Thymus (tissue), 11 donors: ENCODE measurements at regions not wholly inside any gene's neighbourhood (a gene's known extent, or its start where the extent isn't known, plus 50 kb on each side); places are given as distances from the start of the nearest gene placed in this dataset.
"Not testable (repeated sequence)": the region's sequence is repeated elsewhere in the genome, so short reads cannot be mapped to it uniquely, and the experiment has no call there.

Experiments
- DNase-seq, 9 donors: peaks; one replicate each; pipeline ENCODE4 v3.0.0-alpha.2; 2013; ENCODE audit warnings: low spot score in 9 of 9, low read depth in 6 of 9, missing footprints in 1 of 9
- H3K27ac ChIP-seq, 2 donors: one replicate each; pipeline ENCODE4 v1.5.1; 2013; ENCODE audit warnings: control low read depth in 1 of 2, low read depth in 1 of 2, low read length in 1 of 2, mild to moderate bottlenecking in 1 of 2, moderate library complexity in 1 of 2
- H3K27me3 ChIP-seq, 2 donors: one replicate each; pipeline ENCODE4 v1.5.1; 2013; ENCODE audit warnings: low read length in 1 of 2; ENCODE audit not compliant: control insufficient read depth in 2 of 2, insufficient read depth in 1 of 2
- H3K36me3 ChIP-seq, 2 donors: one replicate each; pipeline ENCODE4 v1.5.1; 2013; ENCODE audit warnings: low read length in 1 of 2, mild to moderate bottlenecking in 1 of 2, moderate library complexity in 1 of 2; ENCODE audit not compliant: control insufficient read depth in 2 of 2, insufficient read depth in 2 of 2
- H3K4me1 ChIP-seq, 2 donors: one replicate each; pipeline ENCODE4 v1.5.1; 2013; ENCODE audit warnings: low read length in 2 of 2; ENCODE audit not compliant: control insufficient read depth in 2 of 2, insufficient read depth in 2 of 2
- H3K4me3 ChIP-seq, 2 donors: one replicate each; pipeline ENCODE4 v1.5.1; 2013; ENCODE audit warnings: low read length in 2 of 2, control low read depth in 1 of 2, mild to moderate bottlenecking in 1 of 2
- H3K9me3 ChIP-seq, 2 donors: one replicate each; pipeline ENCODE4 v1.5.1; 2013; ENCODE audit warnings: low read length in 1 of 2, mild to moderate bottlenecking in 1 of 2; ENCODE audit not compliant: control insufficient read depth in 2 of 2, insufficient read depth in 1 of 2
- WGBS: extraction: QIAGEN DNeasy Blood & Tissue Kit; methylation state at CpG from one replicate; pipeline ENCODE4 v1.1.7; 2013; 5-methylcytosine and 5-hydroxymethylcytosine counted together
- donor health status: healthy.

GRCh38 chr2:155982135-155982534 is 350.4 kb downstream of the NR4A2 start:
- no peak overlapping the region for H3K27ac ChIP-seq
- H3K27me3 ChIP-seq: no peaks in the 10 kb centered on the region
- no peak for DNase-seq
- no peaks in the 10 kb centered on the region for H3K4me1 ChIP-seq
- no peaks in the 10 kb centered on the region for H3K36me3 ChIP-seq
- H3K9me3 ChIP-seq: no peaks in the 10 kb centered on the region
- 68% methylated on average over 1 of the region's 1 CpG for WGBS
- no peak overlapping the region for H3K4me3 ChIP-seq

GRCh38 chr2:155980941-155981560 is 351.5 kb downstream of the NR4A2 start:
- H3K36me3 ChIP-seq: no peaks in the 10 kb centered on the region
- no peaks in the 10 kb centered on the region for H3K4me1 ChIP-seq
- no peak overlapping the region for H3K27ac ChIP-seq
- H3K27me3 ChIP-seq: no peaks in the 10 kb centered on the region
- WGBS: 91% methylated on average over 3 of the region's 3 CpGs
- no peak for DNase-seq
- H3K4me3 ChIP-seq: no peak overlapping the region
- H3K9me3 ChIP-seq: no peaks in the 10 kb centered on the region

GRCh38 chr2:155975734-155976133 is 356.8 kb downstream of the NR4A2 start:
- H3K9me3 ChIP-seq: no peaks in the 10 kb centered on the region
- H3K4me1 ChIP-seq: no peaks in the 10 kb centered on the region
- no peak overlapping the region for H3K27ac ChIP-seq
- no peaks in the 10 kb centered on the region for H3K27me3 ChIP-seq
- no peaks in the 10 kb centered on the region for H3K36me3 ChIP-seq
- DNase-seq: no peak
- no peak overlapping the region for H3K4me3 ChIP-seq

DNA sequence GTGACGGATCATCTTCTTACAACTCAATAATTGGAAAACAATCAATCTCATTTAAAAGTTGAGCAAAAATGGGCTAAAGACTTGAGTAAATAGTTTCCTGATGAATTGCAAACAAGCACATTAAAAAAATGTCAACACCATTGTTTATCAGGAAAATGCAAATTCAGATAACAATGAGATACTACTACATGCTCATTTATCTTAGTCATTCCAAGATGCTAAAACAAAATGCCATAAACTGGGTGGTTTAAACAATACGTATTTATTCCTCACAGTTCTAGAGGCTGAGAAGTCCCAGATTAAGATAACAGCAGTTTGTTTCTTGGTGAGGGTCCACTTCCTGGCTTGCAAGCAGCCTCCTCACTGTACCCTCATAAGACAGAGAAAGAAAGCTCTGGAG is 359.6 kb downstream of the NR4A2 start:
- H3K4me3 ChIP-seq: no peak overlapping the region
- no peaks in the 10 kb centered on the region for H3K36me3 ChIP-seq
- H3K27ac ChIP-seq: no peak overlapping the region
- 68% methylated on average over 2 of the region's 2 CpGs for WGBS
- no peaks in the 10 kb centered on the region for H3K27me3 ChIP-seq
- no peak for DNase-seq
- H3K9me3 ChIP-seq: no peaks in the 10 kb centered on the region
- H3K4me1 ChIP-seq: no peaks in the 10 kb centered on the region

GRCh38 chr2:155966064-155966471 is 366.5 kb downstream of the NR4A2 start:
- not testable (repeated sequence) for H3K4me1 ChIP-seq, H3K4me3 ChIP-seq, H3K36me3 ChIP-seq, DNase-seq, H3K27ac ChIP-seq, H3K27me3 ChIP-seq, H3K9me3 ChIP-seq
- WGBS: 92% methylated on average over 18 of the region's 18 CpGs

- Histone ChIP-seq H3K27me3 (no peaks in the 10 kb centered on the region), H3K27ac (no peak overlapping the region), H3K4me3 (no peak overlapping the region), H3K36me3 (no peaks in the 10 kb centered on the region), H3K4me1 (no peaks in the 10 kb centered on the region), H3K9me3 (no peaks in the 10 kb centered on the region)
- 95% methylated on average over 14 of the region's 14 CpGs for WGBS
- no peak for DNase-seq
Observed at GRCh38 chr2:155965415-155966063, 367.0 kb downstream of the NR4A2 start.

DNA sequence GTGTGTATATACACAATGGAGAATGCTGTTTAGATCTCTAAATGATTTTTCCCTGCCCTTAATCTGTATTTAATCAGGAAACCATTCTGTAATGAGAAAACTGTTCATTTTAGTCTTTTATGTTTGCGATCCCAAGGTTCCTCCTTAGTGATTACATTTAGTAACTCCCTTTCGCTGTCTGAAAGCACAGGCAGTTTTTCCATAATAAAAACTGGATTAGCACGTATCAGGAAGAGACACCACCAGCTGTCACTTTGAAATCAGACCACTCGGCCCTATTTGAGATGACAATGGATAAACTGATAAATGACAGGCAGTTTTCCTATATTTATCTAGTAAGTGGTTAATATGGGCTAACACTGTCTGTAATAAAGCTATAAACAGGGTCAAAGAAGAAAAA is 370.9 kb downstream of the NR4A2 start:
- Histone ChIP-seq H3K27ac (no peak overlapping the region), H3K36me3 (no peaks in the 10 kb centered on the region), H3K9me3 (no peaks in the 10 kb centered on the region), H3K4me1 (no peaks in the 10 kb centered on the region), H3K27me3 (no peaks in the 10 kb centered on the region), H3K4me3 (no peak overlapping the region)
- WGBS: 87% methylated on average over 4 of the region's 4 CpGs
- no peak for DNase-seq

DNA sequence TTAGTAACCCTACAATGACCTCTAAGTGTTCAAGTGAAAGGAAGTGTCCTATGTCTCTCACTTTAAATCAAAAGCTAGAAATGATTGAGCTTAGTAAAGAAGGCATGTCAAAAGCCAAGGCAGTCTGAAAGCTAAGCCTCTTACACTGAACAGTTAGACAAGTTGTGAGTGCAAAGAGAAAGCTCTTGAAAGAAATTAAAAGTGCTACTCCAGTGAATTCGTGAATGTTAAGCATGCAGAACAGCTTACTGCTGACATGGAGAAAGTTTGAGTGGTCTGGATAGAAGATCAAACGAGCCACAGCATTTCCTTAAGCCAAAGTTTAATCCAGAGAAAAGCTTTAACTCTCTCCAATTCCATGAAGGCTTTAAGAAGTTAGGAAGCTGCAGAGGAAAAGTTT is 373.7 kb downstream of the NR4A2 start:
- Histone ChIP-seq H3K27ac (no peak overlapping the region), H3K36me3 (no peaks in the 10 kb centered on the region), H3K4me3 (no peak overlapping the region), H3K4me1 (no peaks in the 10 kb centered on the region), H3K9me3 (no peaks in the 10 kb centered on the region), H3K27me3 (no peaks in the 10 kb centered on the region)
- WGBS: 70% methylated on average over 2 of the region's 2 CpGs
- DNase-seq: no peak

DNA sequence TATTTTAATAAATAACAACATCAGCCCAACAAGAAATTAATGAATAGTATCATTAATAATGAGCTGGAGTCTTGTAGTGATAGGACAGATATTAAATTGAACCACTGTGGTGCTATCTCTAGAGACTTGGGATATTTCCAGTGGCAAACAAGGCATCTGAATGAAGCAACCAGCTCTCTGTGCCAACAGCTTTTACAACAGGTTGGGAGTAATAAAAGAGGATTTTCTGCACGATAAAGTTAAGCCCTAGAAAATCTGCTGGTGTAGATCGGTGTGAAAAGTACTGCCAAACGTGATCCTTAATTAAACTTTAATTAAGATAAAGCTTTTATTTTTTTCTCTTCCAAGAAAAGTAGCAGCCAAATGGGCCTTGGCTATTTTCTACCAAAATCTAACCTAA is 385.5 kb downstream of the NR4A2 start:
- WGBS: 91% methylated on average over 3 of the region's 3 CpGs
- Histone ChIP-seq H3K27ac (no peak overlapping the region), H3K36me3 (no peaks in the 10 kb centered on the region), H3K4me3 (no peak overlapping the region), H3K4me1 (no peaks in the 10 kb centered on the region), H3K27me3 (no peaks in the 10 kb centered on the region), H3K9me3 (no peaks in the 10 kb centered on the region)
- no peak for DNase-seq
